Brain microvascular endothelial cell (primary cell): ENCODE measurements at regions not wholly inside any gene's neighbourhood (a gene's known extent, or its start where the extent isn't known, plus 50 kb on each side); places are given as distances from the start of the nearest gene placed in this dataset.

Experiments
- DNase-seq: peaks from one replicate; pipeline ENCODE4 v3.0.0-alpha.2; 2020
- H3K27ac ChIP-seq: fragments of 250-450 bp; sonication (Bioruptor Pico); 2 replicates; pipeline ENCODE4 v1.5.1; 2020; ENCODE audit warnings: mild to moderate bottlenecking, moderate library complexity
- H3K27me3 ChIP-seq: fragments of 250-450 bp; sonication (Bioruptor Pico); replicated peaks from 2 replicates; pipeline ENCODE4 v1.5.1; 2020; ENCODE audit warnings: mild to moderate bottlenecking
- H3K36me3 ChIP-seq: fragments of 250-450 bp; sonication (Bioruptor Pico); replicated peaks from 2 replicates; pipeline ENCODE4 v1.5.1; 2020; ENCODE audit warnings: mild to moderate bottlenecking
- H3K4me3 ChIP-seq: 2 replicates; pipeline ENCODE4 v1.5.1; 2011; ENCODE audit warnings: low read depth, mild to moderate bottlenecking, control low read depth, low read length, moderate library complexity
- CTCF ChIP-seq: IDR thresholded peaks from 2 replicates; pipeline ENCODE4 v1.5.1; 2011; ENCODE audit warnings: low read depth, mild to moderate bottlenecking, moderate library complexity, low read length, control low read depth, inconsistent platforms; ENCODE audit errors: missing control alignments
- in situ Hi-C: cut with HindIII; loops from 2 replicates; pipeline ENCODE4 v1.10.0; 2017; ENCODE audit warnings: low sequenced_read_pairs, low pct_ligation_motif_present

- H3K4me3 ChIP-seq: no peak overlapping the region
- no peak for TF ChIP-seq CTCF
- no peak overlapping the region for H3K27ac ChIP-seq
- no peak for DNase-seq
- in situ Hi-C loops: no loop called here
- no peaks in the 10 kb centered on the region for H3K36me3 ChIP-seq
- H3K27me3 ChIP-seq: no peaks in the 10 kb centered on the region
Observed at GRCh38 chr10:130382031-130382430, 245.8 kb downstream of the GLRX3 start.

- no peak for TF ChIP-seq CTCF
- H3K36me3 ChIP-seq: no peaks in the 10 kb centered on the region
- H3K4me3 ChIP-seq: no peak overlapping the region
- DNase-seq: no peak
- in situ Hi-C loops: no loop called here
- no peaks in the 10 kb centered on the region for H3K27me3 ChIP-seq
- H3K27ac ChIP-seq: no peak overlapping the region
Observed at GRCh38 chr10:130387936-130388580, 251.9 kb downstream of the GLRX3 start.

DNA sequence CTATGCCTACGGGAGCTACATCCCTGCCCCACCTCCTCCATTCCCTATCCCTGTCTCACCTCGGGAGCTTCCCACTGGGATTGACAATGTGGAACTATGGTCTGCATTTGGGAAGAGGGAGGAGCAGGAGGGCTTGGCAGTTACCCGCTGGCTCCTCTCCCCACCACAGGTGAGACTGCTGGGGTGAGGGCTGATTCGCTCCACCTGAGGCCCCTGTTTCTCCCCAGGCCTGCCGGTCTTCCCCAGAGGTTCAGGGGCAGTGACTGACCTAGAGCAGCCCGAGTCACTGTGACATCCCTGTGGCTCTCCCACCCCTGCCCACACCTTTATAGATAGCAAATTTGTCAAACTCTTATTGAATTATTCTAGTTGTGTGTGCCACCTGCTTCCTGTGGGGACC lies 252.6 kb downstream of the GLRX3 start:
- in situ Hi-C loops: no loop called here
- Histone ChIP-seq H3K27ac (no peak overlapping the region), H3K4me3 (no peak overlapping the region), H3K36me3 (no peaks in the 10 kb centered on the region), H3K27me3 (no peaks in the 10 kb centered on the region)
- DNase-seq: no peak
- TF ChIP-seq CTCF: no peak

DNA sequence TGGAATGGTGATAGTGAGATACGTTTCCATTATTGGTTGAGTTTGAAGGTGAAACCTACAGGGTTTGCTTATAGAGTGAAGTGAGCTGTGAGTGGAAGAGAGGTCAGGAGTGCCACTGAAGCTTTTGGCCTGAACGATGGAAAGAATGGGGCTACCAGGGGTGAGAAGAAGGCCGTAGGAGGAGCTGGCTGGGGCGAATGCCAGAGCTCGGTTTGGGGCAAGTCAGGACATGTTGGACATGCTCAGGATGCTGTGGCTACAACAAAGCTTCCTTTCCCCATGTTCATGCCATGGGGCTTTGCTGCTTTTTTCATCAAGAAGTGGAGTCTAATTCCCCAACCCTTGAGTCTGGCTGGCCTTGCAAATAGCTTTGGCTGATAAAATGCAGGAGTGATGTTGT lies 253.7 kb downstream of the GLRX3 start:
- TF ChIP-seq CTCF: no peak
- no peak for DNase-seq
- no peak overlapping the region for H3K27ac ChIP-seq
- in situ Hi-C loops: no loop called here
- no peaks in the 10 kb centered on the region for H3K36me3 ChIP-seq
- H3K4me3 ChIP-seq: no peak overlapping the region
- no peaks in the 10 kb centered on the region for H3K27me3 ChIP-seq

DNA sequence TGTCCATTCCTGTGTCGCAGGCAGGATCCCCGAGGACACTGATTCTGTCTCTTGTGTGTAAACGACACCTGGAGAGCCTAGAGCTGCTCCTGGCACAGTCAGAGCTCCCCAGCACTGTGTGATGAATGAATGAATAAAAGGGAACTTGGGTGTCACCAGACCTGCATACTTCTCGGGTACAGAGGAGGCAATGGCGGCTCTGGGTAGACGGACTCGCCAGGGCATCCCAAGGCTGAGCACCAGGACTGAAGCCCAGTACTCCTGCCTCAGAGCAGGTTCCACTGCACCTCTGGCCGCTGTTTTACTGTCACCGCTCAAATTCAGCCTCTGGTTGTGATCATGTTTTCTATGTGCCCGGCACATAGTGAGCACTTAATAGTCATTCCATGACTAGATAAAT lies 255.8 kb downstream of the GLRX3 start:
- in situ Hi-C loops: no loop called here
- no peak for TF ChIP-seq CTCF
- Histone ChIP-seq H3K4me3 (no peak overlapping the region), H3K27ac (no peak overlapping the region), H3K36me3 (no peaks in the 10 kb centered on the region), H3K27me3 (no peaks in the 10 kb centered on the region)
- DNase-seq: no peak

GRCh38 chr10:130393342-130393741 lies 257.2 kb downstream of the GLRX3 start:
- H3K27me3 ChIP-seq: no peaks in the 10 kb centered on the region

More at GRCh38 chr10:130393342-130393741, 257.2 kb downstream of the GLRX3 start:
- DNase-seq: no peak
- TF ChIP-seq CTCF: no peak
- H3K27ac ChIP-seq: no peak overlapping the region
- in situ Hi-C loops: no loop called here
- H3K4me3 ChIP-seq: no peak overlapping the region
- no peaks in the 10 kb centered on the region for H3K36me3 ChIP-seq
